Stimulated activated CD4-positive, alpha-beta T cell treated with anti-CD3 and anti-CD28 coated beads, Interleukin-4, amount 100 ng/mL, for 48 hours (primary cell): ENCODE measurements at regions not wholly inside any gene's neighbourhood (a gene's known extent, or its start where the extent isn't known, plus 50 kb on each side); places are given as distances from the start of the nearest gene placed in this dataset.
"Not testable (repeated sequence)": the region's sequence is repeated elsewhere in the genome, so short reads cannot be mapped to it uniquely, and the experiment has no call there.

Experiments
- DNase-seq, 2 donors: peaks; one replicate each; pipeline ENCODE4 v3.0.0-alpha.2; 2020; ENCODE audit warnings: low read depth in 2 of 2

- DNase-seq: no peak
Measured at GRCh38 chr2:145543856-145544255, 1023.9 kb upstream of the ZEB2 start.

GRCh38 chr2:145543155-145543554 lies 1023.2 kb upstream of the ZEB2 start:
- DNase-seq: no peak

DNA sequence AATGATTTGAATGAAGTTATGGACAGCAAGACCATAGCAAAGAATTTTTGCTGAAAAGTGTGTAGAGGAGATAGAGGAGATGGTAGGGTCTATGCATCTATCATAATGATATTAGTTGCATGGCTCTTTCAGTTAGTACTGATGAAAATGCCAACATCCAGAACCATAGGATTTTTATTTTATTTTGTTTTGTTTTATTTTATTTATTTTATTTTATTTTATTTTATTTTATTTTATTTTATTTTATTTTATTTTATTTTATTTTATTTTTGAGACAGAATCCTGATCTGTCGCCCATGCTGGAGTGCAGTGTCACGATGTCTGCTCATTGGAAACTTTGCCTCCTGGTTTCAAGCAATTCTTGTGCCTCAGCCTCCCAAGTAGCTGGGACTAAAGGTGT lies 1021.1 kb upstream of the ZEB2 start:
- DNase-seq: no peak

DNA sequence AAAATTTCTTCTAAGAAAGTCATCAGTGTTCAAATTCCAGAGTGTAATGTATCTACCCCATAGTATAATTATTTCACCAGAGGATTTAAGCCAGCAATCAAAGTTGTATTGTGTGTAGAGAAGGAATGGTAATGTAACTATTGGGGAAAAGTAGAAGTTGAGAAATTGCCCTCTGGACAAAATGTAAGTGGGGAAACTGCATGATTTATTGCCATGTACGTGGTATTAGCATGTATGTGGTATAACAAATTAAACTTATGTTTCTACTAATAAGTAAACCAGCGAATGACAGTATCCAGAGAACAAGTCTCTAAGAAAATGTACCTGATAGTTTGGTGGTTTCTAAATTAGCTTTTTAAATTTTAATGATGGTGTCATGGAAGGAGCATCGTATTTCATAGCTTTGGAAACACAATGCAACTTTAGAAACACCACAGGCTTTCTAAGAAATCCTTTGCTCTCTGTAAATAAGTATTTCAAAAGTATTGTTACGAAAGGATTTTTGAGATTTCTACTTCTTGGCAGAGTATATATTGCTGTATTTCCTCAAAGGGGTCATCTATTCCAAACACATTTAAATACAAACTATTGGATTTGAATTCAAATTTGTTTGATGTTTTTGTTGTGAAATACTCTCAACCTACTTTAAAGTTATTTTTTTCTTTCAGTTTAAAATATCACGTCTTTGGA lies 1018.9 kb upstream of the ZEB2 start:
- no peak for DNase-seq

DNA sequence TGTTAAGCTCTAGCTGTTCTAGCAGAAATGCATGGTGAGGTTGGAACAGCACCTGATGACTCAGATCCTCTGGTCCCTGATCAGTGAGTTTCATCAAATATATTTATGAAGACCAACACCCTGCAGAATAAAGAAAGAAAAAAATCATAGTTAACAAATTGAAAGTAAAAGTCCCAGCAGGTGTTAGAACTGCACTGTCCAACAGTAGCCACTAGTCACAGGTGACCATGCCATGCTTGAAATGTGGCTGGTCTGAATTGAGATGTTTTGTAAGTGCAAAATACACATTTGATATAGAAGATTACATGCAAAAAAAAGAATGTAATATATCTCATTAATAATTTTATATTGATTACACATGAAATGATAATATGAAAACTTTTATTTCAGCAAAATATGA lies 1010.7 kb upstream of the ZEB2 start:
- DNase-seq: no peak

GRCh38 chr2:145524836-145525235 lies 1004.9 kb upstream of the ZEB2 start:
- DNase-seq: no peak

GRCh38 chr2:145524303-145524702 lies 1004.4 kb upstream of the ZEB2 start:
- DNase-seq: no peak

DNA sequence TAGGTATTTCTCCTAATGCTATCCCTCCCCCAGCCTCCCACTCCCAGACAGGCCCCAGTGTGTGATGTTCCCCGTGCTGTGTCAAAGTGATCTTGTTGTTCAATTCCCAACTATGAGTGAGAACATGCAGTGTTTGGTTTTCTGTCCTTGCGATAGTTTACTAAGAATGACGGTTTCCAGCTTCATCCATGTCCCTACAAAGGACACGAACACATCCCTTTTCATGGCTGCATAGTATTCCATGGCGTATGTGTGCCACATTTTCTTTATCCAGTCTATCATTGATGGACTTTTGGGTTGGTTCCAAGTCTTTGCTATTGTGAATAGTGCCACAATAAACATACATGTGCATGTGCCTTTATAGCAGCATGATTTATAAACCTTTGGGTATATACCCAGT lies 999.3 kb upstream of the ZEB2 start:
- DNase-seq: not testable (repeated sequence)

GRCh38 chr2:145511946-145512345 lies 992.0 kb upstream of the ZEB2 start:
- DNase-seq: no peak

DNA sequence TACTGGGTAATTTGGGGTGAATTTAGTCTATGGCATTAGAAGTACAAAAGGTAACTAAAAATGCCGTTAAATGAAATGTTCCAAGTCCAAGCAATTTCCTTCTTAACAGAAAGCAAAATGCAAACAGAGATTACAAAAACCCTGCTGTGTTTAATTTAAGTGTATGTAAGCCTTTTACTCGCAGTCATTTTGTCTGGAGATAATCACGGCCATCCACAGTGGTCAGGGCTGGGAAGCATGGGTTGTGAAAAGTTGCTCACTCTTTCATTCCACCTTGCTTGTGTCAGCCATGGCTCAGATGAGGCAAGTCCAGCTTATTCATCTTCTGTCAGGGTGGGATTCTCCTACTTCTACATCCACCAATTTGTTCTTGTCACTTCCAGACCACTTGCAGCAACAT lies 983.6 kb upstream of the ZEB2 start:
- DNase-seq: no peak

DNA sequence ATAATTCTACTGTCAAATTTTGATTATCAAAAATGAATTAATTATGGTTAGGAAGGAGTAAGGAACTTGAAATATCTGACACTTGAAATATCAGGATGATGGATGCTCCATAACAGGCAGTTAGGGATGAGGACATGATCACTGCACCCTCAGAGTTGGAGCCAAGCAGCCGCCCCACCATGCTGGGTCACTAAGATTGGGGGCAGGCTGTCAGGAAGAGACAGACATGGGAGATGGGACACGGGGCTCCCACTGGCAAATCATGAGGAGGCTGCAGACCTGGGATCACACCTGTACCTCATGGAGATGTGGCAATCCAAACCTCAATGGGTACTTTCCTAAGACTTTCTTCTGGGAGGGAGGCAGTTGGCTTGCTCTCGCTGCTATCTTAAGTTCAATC lies 982.0 kb upstream of the ZEB2 start:
- DNase-seq: no peak

DNA sequence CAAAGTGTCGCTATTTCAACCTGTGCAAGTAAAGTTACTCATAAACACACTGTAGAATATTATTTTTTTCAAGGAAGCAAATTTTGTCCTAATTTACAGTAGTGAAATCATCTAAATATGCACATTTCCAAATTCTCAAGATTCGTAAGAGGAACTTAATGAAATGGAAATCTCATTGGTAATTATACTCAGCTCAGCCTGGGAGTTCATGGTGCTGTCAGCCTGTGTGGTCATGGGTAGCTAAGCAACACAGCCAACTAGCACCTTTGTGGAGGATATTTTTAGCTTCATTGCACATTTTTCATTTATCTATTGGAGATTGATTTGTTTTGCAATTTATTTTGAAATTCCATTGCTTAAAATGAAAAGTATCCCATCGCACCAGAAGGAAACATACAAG lies 975.7 kb upstream of the ZEB2 start:
- no peak for DNase-seq

GRCh38 chr2:145494441-145494840 lies 974.5 kb upstream of the ZEB2 start:
- no peak for DNase-seq

GRCh38 chr2:145488571-145488970 lies 968.7 kb upstream of the ZEB2 start:
- no peak for DNase-seq

GRCh38 chr2:145484448-145485097 lies 964.7 kb upstream of the ZEB2 start:
- DNase-seq: no peak

DNA sequence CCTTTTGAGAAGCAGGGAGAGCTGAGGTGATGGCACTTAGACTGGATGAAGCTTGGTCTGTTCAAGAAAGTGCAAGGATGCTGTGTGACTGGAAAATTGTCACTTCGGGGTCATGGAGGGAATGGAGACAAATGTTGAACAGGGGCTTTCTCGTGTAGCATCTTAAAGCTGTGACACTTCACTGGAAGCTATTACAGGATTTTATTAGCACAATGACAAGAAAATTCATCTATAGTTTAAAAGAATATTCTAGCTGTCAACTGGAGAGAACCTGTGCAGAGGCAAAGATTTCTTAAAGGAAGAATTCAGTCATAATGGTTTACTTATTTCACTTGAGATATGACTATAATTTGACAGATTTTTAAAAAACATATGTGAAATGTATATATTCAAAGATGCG lies 963.9 kb upstream of the ZEB2 start:
- DNase-seq: no peak

GRCh38 chr2:145481334-145481922 lies 961.5 kb upstream of the ZEB2 start:
- no peak for DNase-seq

- DNase-seq: no peak
Measured at GRCh38 chr2:145464866-145465265, 944.9 kb upstream of the ZEB2 start.

GRCh38 chr2:145460112-145460511 lies 940.2 kb upstream of the ZEB2 start:
- DNase-seq: no peak

DNA sequence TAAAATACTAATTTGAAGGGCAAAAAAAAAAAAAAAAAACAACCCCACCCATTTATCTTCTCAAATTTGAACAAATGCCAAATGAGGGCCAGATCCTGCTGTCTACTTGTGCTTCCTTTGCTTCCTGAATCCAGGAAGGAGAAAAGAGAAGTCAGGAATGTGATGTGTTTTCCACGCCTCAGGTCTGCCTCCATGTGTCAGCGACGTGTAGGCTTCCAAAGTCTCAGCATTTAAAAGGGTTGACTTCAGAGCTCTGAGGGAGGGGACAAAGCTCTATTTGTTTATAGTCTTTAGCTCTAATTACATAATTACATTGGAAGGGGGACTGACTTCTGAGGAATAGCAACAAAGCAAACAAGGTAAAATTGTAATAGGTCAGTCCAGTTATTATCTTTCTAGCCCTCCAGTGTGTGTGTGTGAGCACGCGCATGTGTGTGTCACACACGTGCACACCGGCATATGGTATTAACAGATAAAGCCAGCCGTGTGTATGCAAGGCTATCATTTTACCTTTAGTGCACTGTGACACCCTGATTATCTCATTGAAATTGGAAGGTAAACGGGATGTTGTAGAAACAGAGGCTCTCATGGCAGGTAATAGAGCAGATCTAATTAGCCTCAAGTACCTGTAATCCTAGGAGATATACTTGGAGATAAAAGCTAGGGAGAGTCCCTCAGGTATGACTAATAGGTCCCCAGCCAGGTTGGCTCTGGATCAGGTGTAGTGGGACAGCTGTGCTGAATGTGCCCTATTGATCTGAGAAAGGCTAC lies 911.4 kb upstream of the ZEB2 start:
- DNase-seq: no peak

DNA sequence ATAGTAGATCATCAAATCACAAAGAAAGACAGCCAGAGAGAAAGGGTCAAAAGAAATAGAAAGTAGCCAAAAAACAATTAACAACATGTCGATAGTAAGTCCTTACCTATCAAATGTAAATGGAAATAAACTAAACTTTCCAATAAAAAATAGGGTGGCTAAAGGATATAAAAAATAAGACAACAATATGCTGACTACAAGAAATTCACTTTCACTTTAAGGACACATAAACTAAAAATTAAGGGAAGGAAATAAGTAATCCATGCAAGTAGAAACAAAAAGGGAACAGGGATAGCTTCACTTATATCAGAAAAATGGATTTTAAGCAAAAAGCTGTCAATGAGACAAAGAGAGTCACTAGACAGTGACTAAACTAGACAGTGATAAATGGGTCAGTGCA lies 903.9 kb upstream of the ZEB2 start:
- no peak for DNase-seq

- DNase-seq: no peak
Measured at GRCh38 chr2:145422576-145422975, 902.7 kb upstream of the ZEB2 start.

- no peak for DNase-seq
Measured at GRCh38 chr2:145421841-145422240, 901.9 kb upstream of the ZEB2 start.
